Breast epithelium (tissue), 4 donors: ENCODE measurements at regions not wholly inside any gene's neighbourhood (a gene's known extent, or its start where the extent isn't known, plus 50 kb on each side); places are given as distances from the start of the nearest gene placed in this dataset.

Source experiments
- DNase-seq, 2 donors: peaks; one replicate each; pipeline ENCODE4 v3.0.0-alpha.2; 2019; ENCODE audit warnings: low spot score in 2 of 2
- H3K27ac ChIP-seq, 2 donors: fragments of 200-600 bp; sonication (generic) in 1 of 2; one replicate each; pipeline ENCODE4 v1.5.1; 2016 to 2019; ENCODE audit warnings: mild to moderate bottlenecking in 1 of 2
- H3K27me3 ChIP-seq, 2 donors: fragments of 200-600 bp; sonication (generic) in 1 of 2; one replicate each; pipeline versions ENCODE4 v1.5.1 to v1.6.0; 2017 to 2019; ENCODE audit warnings: control low read depth in 1 of 2, mild to moderate bottlenecking in 1 of 2
- H3K36me3 ChIP-seq: fragments of 200-600 bp; one replicate; pipeline ENCODE4 v1.5.1; 2019
- H3K4me1 ChIP-seq, 2 donors: fragments of 200-600 bp; sonication (generic); one replicate each; pipeline ENCODE4 v1.5.1; 2016 to 2019; ENCODE audit warnings: control low read depth in 1 of 2
- H3K4me3 ChIP-seq, 3 donors: fragments of 200-600 bp; sonication (generic); 1 replicate in 2 of 3; 2 replicates in 1 of 3; pipeline ENCODE4 v1.5.1; 2016 to 2019; ENCODE audit warnings: mild to moderate bottlenecking in 3 of 3, moderate library complexity in 2 of 3
- H3K9me3 ChIP-seq, 2 donors: fragments of 200-600 bp; sonication (generic) in 1 of 2; one replicate each; pipeline ENCODE4 v1.5.1; 2016 to 2019; ENCODE audit warnings: control low read depth in 1 of 2
- CTCF ChIP-seq, 3 donors: fragments of 450-650 bp; IDR thresholded peaks; one replicate each; pipeline ENCODE4 v1.5.1; 2016 to 2017; ENCODE audit warnings: antibody characterized with exemption in 3 of 3, mild to moderate bottlenecking in 3 of 3, moderate library complexity in 3 of 3
- POLR2A ChIP-seq: fragments of 450-650 bp; IDR thresholded peaks from one replicate; pipeline ENCODE4 v1.6.1; 2016; ENCODE audit warnings: antibody characterized with exemption, mild to moderate bottlenecking, moderate library complexity
- POLR2AphosphoS5 ChIP-seq, 3 donors: sonication (generic); formaldehyde crosslinking; IDR thresholded peaks; one replicate each; pipeline ENCODE4 v1.6.1; 2017; ENCODE audit warnings: antibody characterized with exemption in 3 of 3
- intact Hi-C: fragments of 100-400 bp; cut with DNase I; formaldehyde crosslinking; loops from one replicate; pipeline ENCODE4 v1.15.1; 2023; ENCODE audit warnings: low total_unique reads

- Histone ChIP-seq H3K4me1 (no peaks in the 10 kb centered on the region), H3K27me3 (no peaks in the 10 kb centered on the region), H3K36me3 (no peaks in the 10 kb centered on the region), H3K9me3 (peaks cover 0 to 9% of the 10 kb centered on the region in 2 donors), H3K27ac (no peak overlapping the region), H3K4me3 (no peak overlapping the region)
- DNase-seq = no peak
- intact Hi-C loops = no loop called here
- TF ChIP-seq POLR2A (no peak), POLR2AphosphoS5 (IDR thresholded peaks at IDR 0.05) (no peak), CTCF (IDR thresholded peaks at IDR 0.05) (no peak)
Observed at GRCh38 chr4:111028795-111029194, 405.9 kb upstream of the PITX2 start.

GRCh38 chr4:111031001-111031579 is 408.2 kb upstream of the PITX2 start:
- TF ChIP-seq POLR2AphosphoS5 (IDR thresholded peaks at IDR 0.05) (no peak), POLR2A (no peak), CTCF (IDR thresholded peaks at IDR 0.05) (no peak)
- DNase-seq = no peak
- Histone ChIP-seq H3K27ac (no peak overlapping the region), H3K4me1 (no peaks in the 10 kb centered on the region), H3K27me3 (no peaks in the 10 kb centered on the region), H3K36me3 (no peaks in the 10 kb centered on the region), H3K4me3 (no peak overlapping the region), H3K9me3 (peaks cover 0 to 9% of the 10 kb centered on the region in 2 donors)
- intact Hi-C loops = no loop called here

GRCh38 chr4:111031596-111031995 is 408.7 kb upstream of the PITX2 start:
- Histone ChIP-seq H3K9me3 (peaks cover 0 to 9% of the 10 kb centered on the region in 2 donors), H3K4me1 (no peaks in the 10 kb centered on the region), H3K27me3 (no peaks in the 10 kb centered on the region), H3K27ac (no peak overlapping the region), H3K36me3 (no peaks in the 10 kb centered on the region), H3K4me3 (no peak overlapping the region)
- TF ChIP-seq POLR2A (no peak), POLR2AphosphoS5 (IDR thresholded peaks at IDR 0.05) (no peak), CTCF (IDR thresholded peaks at IDR 0.05) (no peak)
- no peak for DNase-seq
- intact Hi-C loops = no loop called here

- H3K27me3 ChIP-seq = no peaks in the 10 kb centered on the region
- no peaks in the 10 kb centered on the region for H3K36me3 ChIP-seq
- H3K4me1 ChIP-seq = no peaks in the 10 kb centered on the region
- H3K4me3 ChIP-seq = no peak overlapping the region
- H3K27ac ChIP-seq = no peak overlapping the region
- no peaks in the 10 kb centered on the region for H3K9me3 ChIP-seq
- TF ChIP-seq POLR2A = no peak
- TF ChIP-seq CTCF (IDR thresholded peaks at IDR 0.05) = no peak
- no peak for TF ChIP-seq POLR2AphosphoS5 (IDR thresholded peaks at IDR 0.05)
- DNase-seq = no peak
- intact Hi-C loops = no loop called here
Observed at GRCh38 chr4:111037591-111038360, 414.9 kb upstream of the PITX2 start.

DNA sequence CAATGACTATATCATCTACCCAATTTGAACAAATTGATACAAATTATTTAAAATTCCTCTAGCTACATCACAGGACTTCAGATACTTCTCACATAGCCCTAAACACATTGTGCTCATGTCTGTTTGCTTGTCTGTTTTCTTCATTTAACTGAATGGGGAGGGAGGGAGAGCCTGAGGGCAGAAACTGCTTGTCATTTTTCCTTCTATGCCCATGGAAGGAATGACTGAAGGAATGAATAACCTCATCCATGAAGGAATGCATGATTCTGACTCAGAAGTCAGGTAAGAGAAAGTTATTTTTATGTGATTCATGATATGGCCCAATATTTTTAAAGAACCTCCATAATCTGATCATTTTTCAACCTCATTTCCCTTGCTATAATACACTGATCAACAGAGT is 418.0 kb upstream of the PITX2 start:
- no peaks in the 10 kb centered on the region for H3K27me3 ChIP-seq
- H3K9me3 ChIP-seq = no peaks in the 10 kb centered on the region
- no peak overlapping the region for H3K4me3 ChIP-seq
- H3K27ac ChIP-seq = no peak overlapping the region
- H3K36me3 ChIP-seq = no peaks in the 10 kb centered on the region
- TF ChIP-seq POLR2AphosphoS5 (IDR thresholded peaks at IDR 0.05) = no peak
- TF ChIP-seq CTCF (IDR thresholded peaks at IDR 0.05) = no peak
- TF ChIP-seq POLR2A = no peak
- intact Hi-C loops = no loop called here
- no peak for DNase-seq
- H3K4me1 ChIP-seq = no peaks in the 10 kb centered on the region
